ENCODE measurements at regions not wholly inside any gene's neighbourhood (a gene's known extent, or its start where the extent isn't known, plus 50 kb on each side); places are given as distances from the start of the nearest gene placed in this dataset.

GRCh38 chr13:61286148-61286745 is 129.4 kb downstream of the PCDH20 start:
- POLR2A ChIA-PET: no interaction called here

GRCh38 chr13:61277586-61278276 is 137.9 kb downstream of the PCDH20 start:
- no peak for DNase-seq
- H3F3A ChIP-seq (replicated peaks; ENCODE audit: insufficient read depth): no peaks in the 10 kb centered on the region
- CTCF ChIA-PET: no interaction called here

More at GRCh38 chr13:61286148-61286745, 129.4 kb downstream of the PCDH20 start:
- Histone ChIP-seq H3K79me2 (ENCODE audit: insufficient read depth) (no peaks in the 10 kb centered on the region), H3K4me3 (ENCODE audit: low read depth in 2 of 2, low read length in 1 of 2) (no peak overlapping the region), H2AFZ (ENCODE audit: low read depth) (no peak overlapping the region), H3K4me1 (ENCODE audit: control insufficient read depth in 1 of 2, insufficient read depth in 2 of 2, low read depth in 1 of 2, low read length in 1 of 2) (no peaks in the 10 kb centered on the region), H3F3A (replicated peaks; ENCODE audit: insufficient read depth) (no peaks in the 10 kb centered on the region), H3K9me2 (no peaks in the 10 kb centered on the region), H3K27ac (ENCODE audit: low read depth in 2 of 2, low read length in 1 of 2) (no peak overlapping the region), H4K20me1 (ENCODE audit: insufficient read depth) (no peaks in the 10 kb centered on the region), H3K9ac (no peak overlapping the region), H3K4me2 (no peak overlapping the region), H3K27me3 (ENCODE audit: insufficient read depth) (no peaks in the 10 kb centered on the region), H3K9me3 (peaks cover 4% of the 10 kb centered on the region), H3K36me3 (replicated peaks in 1 of 2; ENCODE audit: control insufficient read depth in 1 of 2, insufficient read depth in 2 of 2, low read length in 1 of 2) (no peaks in the 10 kb centered on the region)
- CTCF ChIA-PET: interaction anchor here (1.1 to 1.4 kb wide), 2 partner anchors 107 to 400 kb away, joined by 3 to 4 read pairs; no protein-coding TSS in a partner anchor
- TF ChIP-seq RAD21 (IDR thresholded peaks at IDR 0.05; ENCODE audit: low read length) (peak; percentile 56), GATA2 (CRISPR knock-in tag; IDR thresholded peaks at IDR 0.05) (no peak), SMC3 (IDR thresholded peaks at IDR 0.05; ENCODE audit: low read depth, low read length) (peak; percentile 14; the same call in 1 of the 2 replicates), PBX3 (IDR thresholded peaks at IDR 0.05) (no peak), RFX5 (IDR thresholded peaks at IDR 0.05; ENCODE audit: low read length) (no peak), EP300 (IDR thresholded peaks at IDR 0.05; ENCODE audit: borderline replicate concordance in 1 of 2, low read depth in 1 of 2, low read length in 1 of 2) (no peak)
- WGBS (ENCODE audit: low lambda C conversion rate): 18% methylated on average over 4 of the region's 4 CpGs
- peak; percentile 4 for DNase-seq

More at GRCh38 chr13:61277586-61278276, 137.9 kb downstream of the PCDH20 start:
- no peaks in the 10 kb centered on the region for H4K20me1 ChIP-seq (ENCODE audit: insufficient read depth)
- no peak overlapping the region for H3K27ac ChIP-seq (ENCODE audit: low read depth in 2 of 2, low read length in 1 of 2)
- POLR2A ChIA-PET: no interaction called here
- WGBS (ENCODE audit: low lambda C conversion rate): 46% methylated on average over 5 of the region's 5 CpGs
- no peak overlapping the region for H2AFZ ChIP-seq (ENCODE audit: low read depth)
- H3K4me1 ChIP-seq (ENCODE audit: control insufficient read depth in 1 of 2, insufficient read depth in 2 of 2, low read depth in 1 of 2, low read length in 1 of 2): no peaks in the 10 kb centered on the region
- H3K36me3 ChIP-seq (replicated peaks in 1 of 2; ENCODE audit: control insufficient read depth in 1 of 2, insufficient read depth in 2 of 2, low read length in 1 of 2): no peaks in the 10 kb centered on the region
- TF ChIP-seq MEF2A (IDR thresholded peaks at IDR 0.05; ENCODE audit: borderline replicate concordance, low read depth) (no peak), USF2 (IDR thresholded peaks at IDR 0.05; ENCODE audit: borderline replicate concordance, low read depth, low read length) (no peak), CTCF (IDR thresholded peaks at IDR 0.05) (no peak), YY1 (IDR thresholded peaks at IDR 0.05; ENCODE audit: low read depth) (no peak), TCF12 (IDR thresholded peaks at IDR 0.05) (no peak), SIN3A (IDR thresholded peaks at IDR 0.05; ENCODE audit: borderline replicate concordance, low read depth, low read length) (no peak), MAX (IDR thresholded peaks at IDR 0.05; ENCODE audit: low read depth) (no peak), EZH2phosphoT487 (IDR thresholded peaks at IDR 0.05; ENCODE audit: borderline replicate concordance, low read depth) (no peak), TEAD4 (IDR thresholded peaks at IDR 0.05; ENCODE audit: borderline replicate concordance, insufficient read depth) (no peak), POLR2AphosphoS5 (IDR thresholded peaks at IDR 0.05; ENCODE audit: low read depth, low read length) (no peak), RAD21 (IDR thresholded peaks at IDR 0.05; ENCODE audit: low read length) (no peak)
- H3K9ac ChIP-seq: no peak overlapping the region
- H3K4me2 ChIP-seq: no peak overlapping the region
- no peaks in the 10 kb centered on the region for H3K9me2 ChIP-seq
- no peaks in the 10 kb centered on the region for H3K79me2 ChIP-seq (ENCODE audit: insufficient read depth)
- no peaks in the 10 kb centered on the region for H3K9me3 ChIP-seq
- H3K27me3 ChIP-seq (ENCODE audit: insufficient read depth): no peaks in the 10 kb centered on the region
- H3K4me3 ChIP-seq (ENCODE audit: low read depth in 2 of 2, low read length in 1 of 2): no peak overlapping the region

All from SK-N-SH (cell line).